Type B pancreatic cell (in vitro differentiated cells): ENCODE measurements at regions not wholly inside any gene's neighbourhood (a gene's known extent, or its start where the extent isn't known, plus 50 kb on each side); places are given as distances from the start of the nearest gene placed in this dataset.
"Not testable (repeated sequence)": the region's sequence is repeated elsewhere in the genome, so short reads cannot be mapped to it uniquely, and the experiment has no call there.

Experiments
- DNase-seq: peaks from one replicate; pipeline ENCODE4 v3.0.0; 2021; ENCODE audit warnings: mixed read lengths; ENCODE audit not compliant: unreplicated experiment; ENCODE audit errors: extremely low spot score
- H3K27ac Mint-ChIP-seq: 2 replicates; pipeline ENCODE4 v1.8.0; 2021; ENCODE audit warnings: mild to moderate bottlenecking, mixed read lengths
- H3K27me3 Mint-ChIP-seq: 2 replicates; pipeline ENCODE4 v1.8.0; 2021; ENCODE audit warnings: mixed read lengths
- H3K36me3 Mint-ChIP-seq: 2 replicates; pipeline ENCODE4 v1.8.0; 2021; ENCODE audit warnings: mixed read lengths
- H3K4me1 Mint-ChIP-seq: one replicate; pipeline ENCODE4 v1.8.0; 2021; ENCODE audit warnings: mixed read lengths; ENCODE audit not compliant: unreplicated experiment
- H3K4me3 Mint-ChIP-seq: 2 replicates; pipeline ENCODE4 v1.8.0; 2021; ENCODE audit warnings: mild to moderate bottlenecking, mixed read lengths
- H3K9me3 Mint-ChIP-seq: 2 replicates; pipeline ENCODE4 v1.8.0; 2021; ENCODE audit warnings: mixed read lengths

DNA sequence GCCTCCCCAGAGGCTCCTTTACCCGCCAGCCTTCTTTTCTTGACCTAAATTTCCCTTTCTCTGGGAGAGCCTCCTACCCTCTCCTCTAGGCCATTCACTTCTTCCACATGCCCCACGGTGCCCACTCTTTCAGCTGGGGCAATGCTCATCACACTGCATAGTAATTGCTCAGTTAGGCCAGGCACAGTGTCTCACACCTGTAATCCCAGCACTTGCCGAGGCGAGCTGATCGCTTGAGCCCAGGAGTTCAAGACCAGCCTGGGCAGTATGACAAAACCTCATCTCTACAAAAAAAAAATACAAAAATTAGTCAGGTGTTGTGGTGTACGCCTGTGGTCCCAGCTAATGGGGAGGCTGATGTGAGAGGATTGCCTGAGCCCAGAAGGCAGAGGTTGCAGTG is 1956.7 kb downstream of the FOXD4L5 start:
- not testable (repeated sequence) for DNase-seq, H3K27ac Mint-ChIP-seq, H3K4me1 Mint-ChIP-seq, H3K4me3 Mint-ChIP-seq, H3K9me3 Mint-ChIP-seq, H3K27me3 Mint-ChIP-seq, H3K36me3 Mint-ChIP-seq

DNA sequence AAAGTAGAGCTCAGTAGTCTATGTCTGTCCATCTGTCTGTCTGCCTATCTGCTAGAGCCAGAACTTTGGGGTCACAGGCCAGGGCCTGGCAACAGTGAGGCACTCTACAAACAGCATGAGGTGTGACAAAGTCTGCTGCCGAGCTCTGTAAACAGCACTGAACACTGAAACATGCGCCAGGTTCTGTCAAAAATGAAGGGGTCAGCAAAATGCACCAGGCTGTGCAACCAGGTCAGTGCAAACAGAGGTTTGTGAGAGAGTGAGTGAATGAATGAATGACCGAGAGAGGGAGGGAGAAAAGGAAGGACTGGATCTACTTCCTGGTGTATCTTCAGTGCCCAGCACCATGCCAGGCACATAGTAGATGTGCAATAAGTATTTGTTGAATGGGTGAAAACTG is 1957.8 kb downstream of the FOXD4L5 start:
- not testable (repeated sequence) for H3K27ac Mint-ChIP-seq, H3K27me3 Mint-ChIP-seq, H3K4me1 Mint-ChIP-seq, DNase-seq, H3K36me3 Mint-ChIP-seq, H3K4me3 Mint-ChIP-seq, H3K9me3 Mint-ChIP-seq

GRCh38 chr9:63326665-63327064 is 1958.3 kb downstream of the FOXD4L5 start:
- H3K27ac Mint-ChIP-seq, H3K4me1 Mint-ChIP-seq, H3K4me3 Mint-ChIP-seq, DNase-seq, H3K9me3 Mint-ChIP-seq, H3K36me3 Mint-ChIP-seq, H3K27me3 Mint-ChIP-seq: not testable (repeated sequence)

- not testable (repeated sequence) for H3K27me3 Mint-ChIP-seq, H3K27ac Mint-ChIP-seq, H3K9me3 Mint-ChIP-seq, DNase-seq, H3K36me3 Mint-ChIP-seq, H3K4me1 Mint-ChIP-seq, H3K4me3 Mint-ChIP-seq
Measured at GRCh38 chr9:63325696-63326095, 1959.3 kb downstream of the FOXD4L5 start.

DNA sequence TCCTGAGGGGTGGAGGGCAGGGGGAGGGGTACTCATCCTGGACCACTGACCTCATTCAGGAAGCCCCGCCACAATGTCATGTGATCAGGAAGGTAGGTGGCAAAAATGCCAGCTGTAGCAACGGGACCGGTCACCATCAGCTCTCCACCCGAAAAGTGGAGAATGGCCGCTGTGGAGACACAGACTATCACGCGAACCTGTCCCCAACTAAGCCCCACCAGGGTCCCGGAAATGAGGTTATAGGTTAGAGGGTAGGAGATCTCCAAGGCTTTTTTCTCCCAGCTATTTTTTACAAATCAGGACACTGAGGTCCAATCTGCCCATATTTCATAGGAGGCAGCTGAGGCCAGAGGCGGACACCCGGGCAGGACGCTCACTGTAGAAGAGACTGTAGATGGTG is 1966.9 kb downstream of the FOXD4L5 start:
- not testable (repeated sequence) for H3K4me3 Mint-ChIP-seq

GRCh38 chr9:63315387-63315786 is 1969.6 kb downstream of the FOXD4L5 start:
- not testable (repeated sequence) for H3K27me3 Mint-ChIP-seq, H3K36me3 Mint-ChIP-seq

More for the DNA sequence above, 1966.9 kb downstream of the FOXD4L5 start:
- H3K27ac Mint-ChIP-seq, H3K27me3 Mint-ChIP-seq, H3K36me3 Mint-ChIP-seq, DNase-seq, H3K4me1 Mint-ChIP-seq, H3K9me3 Mint-ChIP-seq: not testable (repeated sequence)

GRCh38 chr9:63296848-63297247 is 1988.2 kb downstream of the FOXD4L5 start:
- not testable (repeated sequence) for H3K27ac Mint-ChIP-seq, H3K9me3 Mint-ChIP-seq, H3K4me3 Mint-ChIP-seq, DNase-seq, H3K4me1 Mint-ChIP-seq, H3K27me3 Mint-ChIP-seq, H3K36me3 Mint-ChIP-seq

More at GRCh38 chr9:63315387-63315786, 1969.6 kb downstream of the FOXD4L5 start:
- H3K4me3 Mint-ChIP-seq, H3K9me3 Mint-ChIP-seq, DNase-seq, H3K27ac Mint-ChIP-seq, H3K4me1 Mint-ChIP-seq: not testable (repeated sequence)

- not testable (repeated sequence) for H3K9me3 Mint-ChIP-seq, H3K27ac Mint-ChIP-seq, H3K4me3 Mint-ChIP-seq, H3K4me1 Mint-ChIP-seq, DNase-seq, H3K27me3 Mint-ChIP-seq, H3K36me3 Mint-ChIP-seq
Measured at GRCh38 chr9:63296366-63296765, 1988.6 kb downstream of the FOXD4L5 start.

DNA sequence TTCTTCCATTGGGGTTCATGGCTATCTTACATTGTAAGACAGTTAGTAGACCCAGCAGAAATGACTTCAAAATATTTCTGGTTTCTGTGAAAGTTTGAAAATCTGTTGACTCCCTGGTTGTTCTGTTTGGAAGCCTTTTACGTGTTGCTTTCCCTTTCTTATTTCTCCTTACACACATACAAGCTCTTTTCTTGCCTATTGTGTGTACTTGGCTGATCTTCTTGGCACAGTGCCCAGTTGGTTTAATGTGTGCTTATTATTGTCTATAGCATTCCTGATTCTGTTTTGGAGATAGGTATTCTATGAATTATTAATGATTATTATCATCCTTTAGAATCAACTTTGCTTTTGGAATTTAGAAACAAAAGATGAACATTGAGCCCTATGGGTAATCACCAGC is 1995.0 kb downstream of the FOXD4L5 start:
- not testable (repeated sequence) for H3K4me1 Mint-ChIP-seq, H3K27ac Mint-ChIP-seq, H3K4me3 Mint-ChIP-seq, H3K36me3 Mint-ChIP-seq, DNase-seq, H3K27me3 Mint-ChIP-seq, H3K9me3 Mint-ChIP-seq
